Heart left ventricle (tissue), 13 donors: ENCODE measurements at regions not wholly inside any gene's neighbourhood (a gene's known extent, or its start where the extent isn't known, plus 50 kb on each side); places are given as distances from the start of the nearest gene placed in this dataset.

Source experiments
- POLR2A ChIP-seq, 2 donors: fragments of 450-650 bp; IDR thresholded peaks; one replicate each; pipeline ENCODE4 v1.6.1; 2017; ENCODE audit warnings: antibody characterized with exemption in 2 of 2, mild to moderate bottlenecking in 2 of 2, moderate library complexity in 2 of 2
- TF ChIP-seq, protein P1 (sequence below), 12 donors: fragments of 200-600 bp; sonication (generic) in 4 of 12; IDR thresholded peaks; one replicate each; pipeline versions ENCODE4 v1.5.0 to v1.8.0; 2018 to 2022; ENCODE audit warnings: antibody characterized with exemption in 12 of 12, mild to moderate bottlenecking in 5 of 12
- donor health status: ischemic (EF 13 %, LVEDD 7.1; RV severe dilation, severe dysfunction).
- donor health status: DM: no; HTN: yes; CAD: no.
- donor health status: DM: no; HTN: no; CAD: no.
- donor health status: ischemic (EF 25% LVEDD 6.9; RV normal size, moderate dysfunction).
- donor health status: ischemic (EF 25% LVEDD 5.7; RV mildly dilated, moderate dysfunction).
- donor health status: ischemic (EF 35%, LVEDD 5.7; RV mildly dilated, moderate dysfunction).
- donor health status: nonischemic (EF 11% LVEDD 7.7; RV severe dilation, severe dysfunction).
- donor health status: DM: yes; HTN: yes; CAD: no.
- donor health status: PGD.
- donor health status: ischemic (EF 29% LVEDD 5.4; RV normal size, mild dysfunction).
- donor health status: nonischemic (EF 23%, LVEDD 6.1; RV moderate dilation, normal function).

DNA sequence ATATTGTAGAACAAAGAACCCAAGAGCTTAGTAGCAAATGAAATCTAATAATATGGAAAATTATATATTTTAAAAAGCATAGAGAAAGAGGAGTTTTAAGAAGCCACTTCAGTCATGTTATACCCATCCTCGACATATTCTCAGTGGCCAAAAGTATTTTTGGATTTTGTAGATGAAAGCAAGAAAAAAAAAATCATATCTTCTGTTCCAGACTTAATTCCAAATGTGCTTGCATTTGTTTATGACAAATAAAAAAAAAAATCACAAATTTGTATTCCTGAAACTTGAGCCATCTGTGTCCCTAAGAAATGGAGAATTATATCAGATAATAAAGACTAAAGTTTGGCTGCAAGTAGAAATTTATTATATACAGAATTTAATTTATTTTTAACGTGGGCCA is 1482.4 kb upstream of the PABPC4L start:
- TF ChIP-seq, protein P1, sequence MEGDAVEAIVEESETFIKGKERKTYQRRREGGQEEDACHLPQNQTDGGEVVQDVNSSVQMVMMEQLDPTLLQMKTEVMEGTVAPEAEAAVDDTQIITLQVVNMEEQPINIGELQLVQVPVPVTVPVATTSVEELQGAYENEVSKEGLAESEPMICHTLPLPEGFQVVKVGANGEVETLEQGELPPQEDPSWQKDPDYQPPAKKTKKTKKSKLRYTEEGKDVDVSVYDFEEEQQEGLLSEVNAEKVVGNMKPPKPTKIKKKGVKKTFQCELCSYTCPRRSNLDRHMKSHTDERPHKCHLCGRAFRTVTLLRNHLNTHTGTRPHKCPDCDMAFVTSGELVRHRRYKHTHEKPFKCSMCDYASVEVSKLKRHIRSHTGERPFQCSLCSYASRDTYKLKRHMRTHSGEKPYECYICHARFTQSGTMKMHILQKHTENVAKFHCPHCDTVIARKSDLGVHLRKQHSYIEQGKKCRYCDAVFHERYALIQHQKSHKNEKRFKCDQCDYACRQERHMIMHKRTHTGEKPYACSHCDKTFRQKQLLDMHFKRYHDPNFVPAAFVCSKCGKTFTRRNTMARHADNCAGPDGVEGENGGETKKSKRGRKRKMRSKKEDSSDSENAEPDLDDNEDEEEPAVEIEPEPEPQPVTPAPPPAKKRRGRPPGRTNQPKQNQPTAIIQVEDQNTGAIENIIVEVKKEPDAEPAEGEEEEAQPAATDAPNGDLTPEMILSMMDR (IDR thresholded peaks at IDR 0.05), result no peak
- no peak for TF ChIP-seq POLR2A (IDR thresholded peaks at IDR 0.05)
